Stimulated activated CD8-positive, alpha-beta memory T cell treated with anti-CD3 and anti-CD28 coated beads, Interleukin-12 subunit alpha, Interleukin-12 subunit beta, amount 100 ng/mL, for 24 hours (primary cell): ENCODE measurements at regions not wholly inside any gene's neighbourhood (a gene's known extent, or its start where the extent isn't known, plus 50 kb on each side); places are given as distances from the start of the nearest gene placed in this dataset.
"Not testable (repeated sequence)": the region's sequence is repeated elsewhere in the genome, so short reads cannot be mapped to it uniquely, and the experiment has no call there.

ENCODE experiments used
- DNase-seq: peaks from one replicate; pipeline ENCODE4 v3.0.0-alpha.2; 2020; ENCODE audit errors: extremely low read depth

DNA sequence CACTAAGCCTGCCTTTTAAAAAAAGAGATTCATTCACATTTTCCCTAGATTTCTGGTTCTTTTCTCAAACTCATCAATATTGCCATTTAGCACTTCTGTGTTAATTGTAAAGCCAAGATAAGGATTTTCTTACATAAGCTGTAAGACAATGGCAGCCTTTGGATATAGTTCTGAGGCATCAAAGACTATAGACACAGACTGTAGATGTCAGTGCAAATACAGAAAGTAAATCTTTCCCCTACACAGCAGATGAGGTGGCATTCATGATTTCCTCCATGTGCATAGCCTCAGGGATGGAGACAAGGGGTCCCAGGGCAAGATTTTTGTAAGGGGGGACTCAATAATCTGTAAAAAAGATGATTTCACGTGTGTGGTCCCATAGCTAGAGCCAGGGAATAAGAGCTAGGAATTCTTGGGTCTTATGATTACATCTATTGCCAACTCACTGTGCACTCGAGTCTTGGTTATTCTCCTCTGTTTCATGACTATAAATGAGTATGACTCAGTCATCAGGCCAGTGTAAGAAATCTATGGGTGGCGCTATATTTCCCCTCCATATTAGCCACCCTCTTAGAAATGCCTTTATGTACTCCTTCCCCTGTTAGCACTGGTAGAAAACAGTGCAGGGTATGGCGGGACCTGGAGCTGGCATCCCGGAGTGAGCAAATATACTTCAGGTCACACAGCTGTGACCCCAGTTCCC is 207.5 kb downstream of the EXOC5 start:
- no peak for DNase-seq

GRCh38 chr14:57060276-57060955 is 208.3 kb downstream of the EXOC5 start:
- DNase-seq, result peak; percentile 8

DNA sequence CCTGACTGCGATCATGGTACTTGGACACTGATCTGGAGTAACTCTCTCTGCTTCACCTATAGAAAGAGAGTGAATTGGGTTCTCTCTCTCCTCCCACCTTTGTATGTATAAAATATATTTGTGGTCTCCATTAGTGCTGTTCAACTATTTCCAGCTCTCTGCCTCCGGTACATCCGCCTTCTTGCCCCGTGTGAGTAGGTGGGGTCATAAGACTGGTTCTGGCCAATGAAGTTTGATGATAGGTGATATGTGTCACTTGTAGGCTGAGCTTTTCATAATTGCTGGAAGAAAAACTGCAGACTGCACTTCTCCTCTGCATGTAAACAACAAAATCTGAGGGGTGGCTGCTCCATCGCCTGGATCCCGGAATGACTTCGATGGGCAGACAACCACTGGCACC is 210.4 kb downstream of the EXOC5 start:
- no peak for DNase-seq

- DNase-seq, result no peak
Measured at GRCh38 chr14:57057803-57058202, 210.9 kb downstream of the EXOC5 start.

DNA sequence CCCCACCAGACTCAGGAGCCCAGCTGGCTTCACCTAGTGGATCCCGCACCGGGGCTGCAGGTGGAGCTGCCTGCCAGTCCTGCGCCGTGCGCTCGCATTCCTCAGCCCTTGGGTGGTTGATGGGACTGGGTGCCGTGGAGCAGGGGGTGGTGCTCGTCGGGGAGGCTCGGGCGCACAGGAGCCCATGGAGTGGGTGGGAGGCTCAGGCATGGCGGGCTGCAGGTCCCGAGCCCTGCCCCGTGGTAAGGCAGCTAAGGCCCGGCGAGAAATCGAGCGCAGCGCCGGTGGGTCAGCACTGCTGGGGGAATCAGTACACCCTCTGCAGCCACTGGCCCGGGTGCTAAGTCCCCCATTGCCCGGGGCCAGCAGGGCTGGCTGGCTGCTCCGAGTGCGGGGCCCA is 212.2 kb downstream of the EXOC5 start:
- DNase-seq, result not testable (repeated sequence)

DNA sequence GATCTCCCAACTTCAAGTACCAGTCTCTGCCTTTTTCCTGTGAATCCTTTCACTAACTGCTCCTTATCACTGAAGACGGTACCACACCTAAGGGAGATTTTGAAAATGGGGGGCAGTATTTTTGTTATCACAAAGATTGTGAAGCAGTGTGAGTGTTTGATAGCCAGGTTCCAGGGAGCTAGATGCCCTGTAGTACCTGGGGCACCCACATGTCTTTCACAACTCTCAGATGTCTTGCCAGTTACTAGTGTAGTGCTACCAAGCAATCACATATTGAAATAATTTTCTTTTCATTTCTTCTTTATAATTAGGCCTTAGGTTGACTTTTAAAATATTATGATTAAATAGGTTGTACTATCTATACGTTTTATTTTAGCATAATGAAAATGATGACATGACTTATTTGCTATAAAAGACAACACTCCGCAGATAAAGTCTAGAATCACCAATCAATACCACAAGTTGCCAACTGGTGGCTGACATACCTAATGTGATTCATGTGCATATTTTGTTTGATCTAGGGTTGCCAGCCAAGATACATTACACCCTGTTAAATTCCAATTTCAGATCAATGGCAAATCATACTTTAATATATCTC is 215.9 kb downstream of the EXOC5 start:
- no peak for DNase-seq

DNA sequence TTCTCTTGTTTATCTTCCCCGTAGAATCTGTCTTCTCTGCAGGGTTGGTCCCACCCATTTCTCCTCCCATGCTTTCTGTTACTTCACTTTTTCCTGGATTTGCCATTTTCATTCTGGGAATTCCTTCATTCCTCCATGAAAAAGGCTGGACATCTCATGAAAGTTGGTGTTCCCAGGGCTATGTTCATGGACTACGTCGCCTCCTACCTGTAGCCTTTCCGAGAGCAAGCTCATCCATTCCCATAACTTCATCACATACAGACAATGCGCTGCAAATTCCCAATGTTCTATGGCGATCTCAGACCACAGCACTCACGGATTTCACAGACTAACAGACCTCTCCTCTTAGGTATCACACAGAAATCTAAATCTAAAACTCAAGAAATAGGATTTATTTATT is 217.1 kb downstream of the EXOC5 start:
- DNase-seq, result no peak

GRCh38 chr14:57049848-57050247 is 218.9 kb downstream of the EXOC5 start:
- no peak for DNase-seq

- no peak for DNase-seq
Measured at GRCh38 chr14:57046175-57046574, 222.5 kb downstream of the EXOC5 start.

DNA sequence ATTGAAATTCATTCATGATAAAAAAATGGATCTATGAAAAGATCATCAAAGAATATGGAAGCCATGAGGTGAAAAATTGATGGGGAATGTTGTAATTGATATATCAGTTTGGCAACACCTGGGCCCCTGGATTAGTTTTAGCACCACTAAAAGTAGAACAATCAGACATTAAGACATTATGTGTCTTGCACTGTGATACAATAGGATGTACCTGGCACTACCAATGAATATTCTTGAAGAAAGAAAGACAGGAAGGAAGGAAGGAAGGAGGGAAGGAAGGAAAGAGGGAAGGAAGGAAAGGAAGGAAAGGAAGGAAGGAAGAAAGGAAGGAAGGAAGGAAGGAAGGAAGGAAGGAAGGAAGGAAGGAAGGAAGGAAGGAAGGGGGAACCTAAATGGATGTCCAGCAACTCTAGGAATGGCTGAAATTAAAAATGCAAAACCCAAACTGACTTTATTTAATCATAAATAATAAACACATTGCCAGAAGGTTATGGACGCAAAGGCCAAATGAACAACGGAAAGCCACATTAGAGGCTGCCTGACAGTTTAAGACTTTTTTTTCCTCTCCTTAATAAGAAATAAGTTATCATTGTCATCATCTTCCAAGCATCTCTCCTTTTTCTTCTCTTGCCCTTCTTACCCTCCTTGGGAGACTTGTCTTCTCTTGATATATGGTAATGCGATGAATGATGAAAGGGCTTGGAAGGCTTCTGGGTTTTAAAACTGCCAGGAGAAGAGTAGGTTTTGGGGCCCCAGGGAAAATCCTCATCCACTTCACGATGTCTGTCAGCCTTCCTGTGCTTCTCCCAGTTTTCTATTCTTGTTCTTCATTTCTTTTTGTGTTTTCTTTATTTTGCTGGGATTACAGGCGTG is 224.4 kb downstream of the EXOC5 start:
- not testable (repeated sequence) for DNase-seq

DNA sequence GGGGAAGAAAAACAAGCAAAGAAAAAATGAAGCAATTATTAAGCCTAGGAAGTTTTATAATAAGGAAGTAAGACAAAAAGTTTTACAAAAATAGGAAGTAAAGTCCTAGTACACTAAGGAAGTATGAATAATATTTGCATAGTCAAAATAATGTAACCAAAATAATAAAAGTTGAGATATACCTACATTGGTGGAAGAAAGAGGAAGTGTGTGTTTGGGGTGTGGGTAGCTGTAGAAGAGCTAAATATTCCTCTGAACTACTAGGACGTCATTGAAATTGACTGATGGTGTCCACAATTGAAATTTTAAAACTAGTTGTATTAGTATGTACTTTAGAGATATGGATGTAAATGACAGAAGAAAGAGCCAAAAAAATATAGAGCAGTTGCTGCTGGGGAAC is 228.4 kb upstream of the OTX2 start:
- DNase-seq, result no peak

GRCh38 chr14:57031474-57031873 is 221.2 kb upstream of the OTX2 start:
- no peak for DNase-seq

DNA sequence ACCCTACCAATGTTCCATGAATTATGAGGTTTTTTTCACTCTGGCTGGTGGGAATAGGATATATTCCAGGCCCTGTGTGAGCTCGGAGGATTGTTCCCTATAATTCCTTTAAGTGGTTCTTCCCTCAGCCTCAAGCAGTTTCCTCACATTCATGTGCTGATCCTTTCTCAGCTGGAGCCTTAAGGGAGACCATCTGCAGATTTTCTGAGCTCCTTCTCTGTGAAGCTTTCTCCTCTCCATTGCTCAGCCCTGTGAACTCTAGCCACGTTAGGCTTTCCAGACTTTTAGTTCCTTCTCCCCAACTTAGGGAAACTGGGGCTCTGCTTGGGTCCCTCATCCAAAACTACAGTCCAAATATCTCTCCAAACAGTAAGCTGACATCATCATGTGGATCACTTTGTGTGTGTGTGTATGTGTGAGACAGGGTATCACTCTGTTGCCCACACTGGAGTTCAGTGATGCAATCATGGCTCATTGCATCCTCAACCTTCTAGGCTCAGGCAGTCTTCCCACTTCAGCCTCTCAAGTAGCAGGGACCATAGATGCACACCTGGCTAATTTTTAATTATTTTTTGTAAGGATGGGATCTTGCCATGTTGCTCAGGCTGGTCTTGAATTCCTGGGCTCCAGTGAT is 219.5 kb upstream of the OTX2 start:
- DNase-seq, result no peak

- DNase-seq, result no peak
Measured at GRCh38 chr14:57025456-57025855, 215.2 kb upstream of the OTX2 start.

DNA sequence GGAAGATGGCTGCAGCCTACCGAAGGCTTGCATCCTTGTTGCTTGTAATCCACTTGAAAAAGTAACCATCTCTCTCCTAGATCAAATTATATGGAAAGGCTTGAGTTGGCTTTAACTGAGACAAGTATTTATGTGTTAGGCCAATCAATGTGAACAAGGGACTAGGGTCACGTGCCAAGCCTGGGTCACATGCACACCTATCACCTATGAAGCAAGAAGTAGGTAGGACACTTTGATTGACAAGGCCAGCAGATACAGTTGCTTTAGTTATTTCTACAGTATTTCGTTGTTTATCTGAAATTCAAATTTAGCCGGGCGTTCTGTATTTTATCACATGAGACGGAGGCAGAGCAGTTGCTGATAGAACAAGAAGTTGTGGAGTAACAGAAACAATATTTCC is 212.3 kb upstream of the OTX2 start:
- no peak for DNase-seq

DNA sequence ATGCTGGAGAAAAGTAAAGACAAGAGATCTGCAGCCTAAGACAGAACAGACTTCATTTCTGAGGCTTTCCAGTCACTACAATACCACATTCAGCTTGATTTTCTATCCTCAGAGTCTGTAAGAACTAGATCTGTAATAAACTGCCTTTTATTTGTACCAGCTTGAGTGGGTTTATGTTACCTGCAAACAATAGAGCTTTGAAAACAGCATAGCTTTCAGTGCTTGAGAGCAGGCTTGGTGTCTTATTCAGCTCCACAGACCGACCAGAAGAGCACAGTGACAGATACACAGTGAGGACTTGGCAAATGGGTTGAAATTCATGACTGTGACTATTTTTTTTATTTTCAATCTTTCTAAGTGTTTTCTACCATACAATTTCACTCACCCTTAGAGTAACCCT is 207.8 kb upstream of the OTX2 start:
- no peak for DNase-seq

GRCh38 chr14:57013987-57014386 is 203.7 kb upstream of the OTX2 start:
- DNase-seq, result no peak

DNA sequence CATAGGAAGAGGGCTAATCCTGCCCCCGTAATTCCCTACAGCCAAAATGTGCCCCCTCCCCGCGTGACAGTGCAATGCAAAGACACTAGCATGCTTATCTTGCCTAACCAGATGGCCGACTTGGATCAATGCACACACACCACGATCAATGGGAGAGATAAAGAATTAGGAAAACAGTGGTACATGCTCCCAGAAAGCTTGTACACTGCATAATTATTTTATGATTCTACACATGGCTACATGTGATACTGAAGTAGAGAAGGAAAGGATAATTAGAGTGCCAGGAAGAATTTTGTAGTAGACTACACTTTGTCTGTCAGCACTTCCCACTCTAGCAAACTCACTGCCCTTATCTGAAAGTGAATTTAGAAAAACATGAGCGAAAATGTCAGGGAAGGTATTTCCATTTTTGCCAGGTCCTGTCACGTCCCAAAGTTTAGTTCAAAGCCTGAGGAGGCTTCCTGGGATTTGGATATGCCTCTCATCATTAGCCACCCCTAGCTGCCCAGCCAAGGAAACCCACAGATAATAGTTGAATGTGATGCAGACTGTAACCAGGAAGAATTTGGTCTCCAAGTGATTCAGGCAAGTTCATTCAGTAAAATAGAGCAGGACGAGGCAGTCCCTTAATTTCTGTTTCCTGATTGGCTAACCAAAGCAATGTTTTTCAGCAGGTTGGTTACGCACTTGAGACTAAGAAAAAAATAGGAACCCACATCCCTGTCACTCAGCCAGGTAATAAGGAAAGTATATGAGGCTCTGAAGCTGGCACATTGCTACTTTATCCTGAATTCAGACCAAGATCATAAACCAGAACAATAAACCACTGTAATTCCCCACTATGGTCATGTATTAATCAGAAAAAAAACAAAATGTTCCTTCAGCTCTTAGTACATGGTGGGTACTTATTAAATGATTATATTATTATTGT is 199.6 kb upstream of the OTX2 start:
- no peak for DNase-seq

GRCh38 chr14:57008534-57008933 is 198.3 kb upstream of the OTX2 start:
- DNase-seq, result no peak

DNA sequence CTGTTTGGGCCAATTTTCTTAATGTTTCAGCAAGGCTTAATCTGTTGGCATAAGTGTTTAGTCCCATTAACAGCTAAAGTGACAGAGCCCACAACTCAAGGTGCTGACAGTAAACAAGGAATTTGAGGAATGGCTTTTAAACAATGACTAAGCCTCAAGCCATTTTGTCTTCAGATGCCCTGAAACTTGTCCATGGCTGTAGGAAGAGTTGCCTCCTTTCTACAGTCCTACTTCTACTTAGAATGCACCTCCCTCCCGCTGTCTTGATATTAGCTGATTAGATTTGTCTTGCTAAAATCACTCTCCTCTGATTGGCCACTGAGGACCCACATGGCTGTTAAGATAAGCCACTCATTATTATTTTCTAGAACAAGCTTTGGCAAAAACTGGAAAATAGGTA is 188.4 kb upstream of the OTX2 start:
- no peak for DNase-seq
